ENCODE measurements at regions not wholly inside any gene's neighbourhood (a gene's known extent, or its start where the extent isn't known, plus 50 kb on each side); places are given as distances from the start of the nearest gene placed in this dataset.

- no peak for DNase-seq (ENCODE audit: low read depth)
- no peak overlapping the region for H3K4me3 ChIP-seq (ENCODE audit: control insufficient read depth, low read depth, low read length)
- no peak for TF ChIP-seq CTCF (conservative IDR thresholded peaks at IDR 0.05; ENCODE audit: control insufficient read depth, insufficient read depth, low read depth, low read length)
Measured at GRCh38 chr6:44006872-44007303, 120.4 kb downstream of the MRPL14 start.

GRCh38 chr6:44006123-44006871, 121.0 kb downstream of the MRPL14 start:
- no peak overlapping the region for H3K4me3 ChIP-seq (ENCODE audit: control insufficient read depth, low read depth, low read length)
- TF ChIP-seq CTCF (conservative IDR thresholded peaks at IDR 0.05; ENCODE audit: control insufficient read depth, insufficient read depth, low read depth, low read length) = no peak
- DNase-seq (ENCODE audit: low read depth) = peak; percentile 38

GRCh38 chr6:44005507-44005903, 121.7 kb downstream of the MRPL14 start:
- no peak for TF ChIP-seq CTCF (conservative IDR thresholded peaks at IDR 0.05; ENCODE audit: control insufficient read depth, insufficient read depth, low read depth, low read length)
- no peak for DNase-seq (ENCODE audit: low read depth)
- no peak overlapping the region for H3K4me3 ChIP-seq (ENCODE audit: control insufficient read depth, low read depth, low read length)

- no peak for DNase-seq (ENCODE audit: low read depth)
- TF ChIP-seq CTCF (conservative IDR thresholded peaks at IDR 0.05; ENCODE audit: control insufficient read depth, insufficient read depth, low read depth, low read length) = peak; percentile 23
- H3K4me3 ChIP-seq (ENCODE audit: control insufficient read depth, low read depth, low read length) = no peak overlapping the region
Measured at GRCh38 chr6:44004625-44005506, 122.4 kb downstream of the MRPL14 start.

GRCh38 chr6:44004136-44004535, 123.1 kb downstream of the MRPL14 start:
- DNase-seq (ENCODE audit: low read depth) = no peak
- no peak overlapping the region for H3K4me3 ChIP-seq (ENCODE audit: control insufficient read depth, low read depth, low read length)
- TF ChIP-seq CTCF (conservative IDR thresholded peaks at IDR 0.05; ENCODE audit: control insufficient read depth, insufficient read depth, low read depth, low read length) = no peak

GRCh38 chr6:44003345-44004061, 123.7 kb downstream of the MRPL14 start:
- DNase-seq (ENCODE audit: low read depth) = no peak
- no peak overlapping the region for H3K4me3 ChIP-seq (ENCODE audit: control insufficient read depth, low read depth, low read length)
- TF ChIP-seq CTCF (conservative IDR thresholded peaks at IDR 0.05; ENCODE audit: control insufficient read depth, insufficient read depth, low read depth, low read length) = no peak
